HPDE6-E6E7 (cell line): ENCODE measurements at regions not wholly inside any gene's neighbourhood (a gene's known extent, or its start where the extent isn't known, plus 50 kb on each side); places are given as distances from the start of the nearest gene placed in this dataset.
"Not testable (repeated sequence)": the region's sequence is repeated elsewhere in the genome, so short reads cannot be mapped to it uniquely, and the experiment has no call there.

Source experiments
- DNase-seq: peaks from one replicate; pipeline ENCODE4 v3.0.0; 2011; ENCODE audit warnings: missing footprints; ENCODE audit errors: extremely low spot score

GRCh38 chr3:166446986-166447385 is 609.8 kb upstream of the BCHE start:
- no peak for DNase-seq

GRCh38 chr3:166446291-166446690 is 609.1 kb upstream of the BCHE start:
- no peak for DNase-seq

GRCh38 chr3:166445865-166446264 is 608.6 kb upstream of the BCHE start:
- no peak for DNase-seq

GRCh38 chr3:166444756-166445155 is 607.5 kb upstream of the BCHE start:
- DNase-seq, result no peak

GRCh38 chr3:166444336-166444735 is 607.1 kb upstream of the BCHE start:
- DNase-seq, result peak; percentile 28

GRCh38 chr3:166435469-166436057 is 598.3 kb upstream of the BCHE start:
- no peak for DNase-seq

GRCh38 chr3:166433060-166433459 is 595.8 kb upstream of the BCHE start:
- DNase-seq, result no peak

GRCh38 chr3:166425900-166426611 is 588.8 kb upstream of the BCHE start:
- DNase-seq, result no peak

- DNase-seq, result no peak
Observed at GRCh38 chr3:166425021-166425420, 587.8 kb upstream of the BCHE start.

- not testable (repeated sequence) for DNase-seq
Observed at GRCh38 chr3:166423824-166424513, 586.7 kb upstream of the BCHE start.

- DNase-seq, result no peak
Observed at GRCh38 chr3:166422556-166422955, 585.3 kb upstream of the BCHE start.

GRCh38 chr3:166420071-166420470 is 582.8 kb upstream of the BCHE start:
- DNase-seq, result no peak

GRCh38 chr3:166405896-166406295 is 568.7 kb upstream of the BCHE start:
- DNase-seq, result no peak

- DNase-seq, result no peak
Observed at GRCh38 chr3:166405465-166405864, 568.2 kb upstream of the BCHE start.

GRCh38 chr3:166390303-166390702 is 553.1 kb upstream of the BCHE start:
- DNase-seq, result no peak

GRCh38 chr3:166388321-166388720 is 551.1 kb upstream of the BCHE start:
- no peak for DNase-seq

GRCh38 chr3:166372571-166373106 is 535.4 kb upstream of the BCHE start:
- no peak for DNase-seq

- DNase-seq, result no peak
Observed at GRCh38 chr3:166367947-166368533, 530.8 kb upstream of the BCHE start.

- DNase-seq, result no peak
Observed at GRCh38 chr3:166362698-166363097, 525.5 kb upstream of the BCHE start.

GRCh38 chr3:166360720-166361119 is 523.5 kb upstream of the BCHE start:
- no peak for DNase-seq

- DNase-seq, result no peak
Observed at GRCh38 chr3:166351461-166351860, 514.2 kb upstream of the BCHE start.

- DNase-seq, result no peak
Observed at GRCh38 chr3:166340604-166341266, 503.5 kb upstream of the BCHE start.
